CD4-positive, CD25-positive, alpha-beta regulatory T cell (primary cell): ENCODE measurements at regions not wholly inside any gene's neighbourhood (a gene's known extent, or its start where the extent isn't known, plus 50 kb on each side); places are given as distances from the start of the nearest gene placed in this dataset.
A peak's percentile ranks its signal among the peaks of the same experiment; 100 is the strongest.

Source experiments
- ATAC-seq, 2 donors: fragments of 150-1000 bp; cut with Tn5 transposase; one replicate each; pipeline ENCODE4 v1.10.0; 2021; ENCODE audit warnings: low read depth in 2 of 2, moderate number of reproducible peaks in 2 of 2, moderate library complexity in 1 of 2
- DNase-seq, 3 donors: peaks; one replicate each; pipeline versions ENCODE4 v3.0.0 to v3.0.0-alpha.2; 2012 to 2022; ENCODE audit warnings: mixed read lengths in 1 of 3
- H3K27ac ChIP-seq: one replicate; pipeline ENCODE4 v1.7.0; 2013; ENCODE audit warnings: mild to moderate bottlenecking, low read length; ENCODE audit not compliant: insufficient read depth, poor library complexity, severe bottlenecking
- H3K27me3 ChIP-seq: one replicate; pipeline ENCODE4 v1.7.0; 2013; ENCODE audit warnings: low read length; ENCODE audit not compliant: control insufficient read depth, insufficient read depth
- H3K36me3 ChIP-seq: one replicate; pipeline ENCODE4 v1.7.0; 2013; ENCODE audit warnings: mild to moderate bottlenecking, low read length, moderate library complexity; ENCODE audit not compliant: control insufficient read depth, insufficient read depth
- H3K4me1 ChIP-seq: 2 replicates; pipeline ENCODE4 v1.7.0; 2013; ENCODE audit warnings: mild to moderate bottlenecking, low read length; ENCODE audit not compliant: insufficient read depth, control insufficient read depth, poor library complexity, severe bottlenecking
- H3K4me3 ChIP-seq: one replicate; pipeline ENCODE4 v1.7.0; 2013; ENCODE audit warnings: low read depth, mild to moderate bottlenecking, low read length, moderate library complexity
- H3K9me3 ChIP-seq, 2 experiments: 1 replicate in 1 of 2; 2 replicates in 1 of 2; pipeline ENCODE4 v1.7.0; 2013; ENCODE audit warnings: low read length in 2 of 2, mild to moderate bottlenecking in 1 of 2, moderate library complexity in 1 of 2; ENCODE audit not compliant: control insufficient read depth in 2 of 2
- H3K27ac Mint-ChIP-seq, 3 donors: one replicate each; pipeline ENCODE4 v1.8.0; 2020 to 2022; ENCODE audit warnings: mild to moderate bottlenecking in 3 of 3, mixed read lengths in 3 of 3, moderate library complexity in 2 of 3
- H3K27me3 Mint-ChIP-seq: one replicate; pipeline ENCODE4 v1.8.0; 2022; ENCODE audit warnings: mild to moderate bottlenecking, mixed read lengths
- H3K36me3 Mint-ChIP-seq: one replicate; pipeline ENCODE4 v1.8.0; 2020; ENCODE audit warnings: mixed read lengths
- H3K4me1 Mint-ChIP-seq, 4 donors: one replicate each; pipeline ENCODE4 v1.8.0; 2020 to 2022; ENCODE audit warnings: mixed read lengths in 4 of 4, mild to moderate bottlenecking in 1 of 4
- H3K4me3 Mint-ChIP-seq, 4 donors: one replicate each; pipeline ENCODE4 v1.8.0; 2020 to 2022; ENCODE audit warnings: mild to moderate bottlenecking in 4 of 4, mixed read lengths in 4 of 4, moderate library complexity in 3 of 4
- H3K9me3 Mint-ChIP-seq, 7 donors: one replicate each; pipeline ENCODE4 v1.8.0; 2020 to 2022; ENCODE audit warnings: mixed read lengths in 7 of 7, mild to moderate bottlenecking in 3 of 7, moderate library complexity in 2 of 7

- Histone ChIP-seq H3K27ac (no peak overlapping the region), H3K9me3 (no peaks in the 10 kb centered on the region), H3K27me3 (peaks cover 4% of the 10 kb centered on the region), H3K4me3 (no peak overlapping the region), H3K4me1 (no peaks in the 10 kb centered on the region), H3K36me3 (no peaks in the 10 kb centered on the region)
- H3K4me3 Mint-ChIP-seq, result no peak overlapping the region
- H3K27me3 Mint-ChIP-seq, result peaks cover 12% of the 10 kb centered on the region
- ATAC-seq (no peak), DNase-seq (no peak)
- no peak overlapping the region for H3K27ac Mint-ChIP-seq
- H3K9me3 Mint-ChIP-seq, result no peaks in the 10 kb centered on the region
- no peaks in the 10 kb centered on the region for H3K4me1 Mint-ChIP-seq
- no peaks in the 10 kb centered on the region for H3K36me3 Mint-ChIP-seq
Observed at GRCh38 chr7:86928308-86928707, 131.1 kb downstream of the ELAPOR2 start.

- Histone ChIP-seq H3K9me3 (no peaks in the 10 kb centered on the region), H3K36me3 (no peaks in the 10 kb centered on the region), H3K4me3 (no peak overlapping the region), H3K27me3 (peaks cover 4% of the 10 kb centered on the region), H3K4me1 (no peaks in the 10 kb centered on the region), H3K27ac (no peak overlapping the region)
- H3K9me3 Mint-ChIP-seq, result no peaks in the 10 kb centered on the region
- no peak overlapping the region for H3K27ac Mint-ChIP-seq
- peak in 2 of 3 donors; percentile 41 to 52 for DNase-seq
- ATAC-seq, result peak; percentile 59 to 60
- no peaks in the 10 kb centered on the region for H3K36me3 Mint-ChIP-seq
- no peak overlapping the region for H3K4me3 Mint-ChIP-seq
- H3K27me3 Mint-ChIP-seq, result peaks cover 12% of the 10 kb centered on the region
- H3K4me1 Mint-ChIP-seq, result no peaks in the 10 kb centered on the region
Observed at GRCh38 chr7:86926732-86927131, 132.7 kb downstream of the ELAPOR2 start.

DNA sequence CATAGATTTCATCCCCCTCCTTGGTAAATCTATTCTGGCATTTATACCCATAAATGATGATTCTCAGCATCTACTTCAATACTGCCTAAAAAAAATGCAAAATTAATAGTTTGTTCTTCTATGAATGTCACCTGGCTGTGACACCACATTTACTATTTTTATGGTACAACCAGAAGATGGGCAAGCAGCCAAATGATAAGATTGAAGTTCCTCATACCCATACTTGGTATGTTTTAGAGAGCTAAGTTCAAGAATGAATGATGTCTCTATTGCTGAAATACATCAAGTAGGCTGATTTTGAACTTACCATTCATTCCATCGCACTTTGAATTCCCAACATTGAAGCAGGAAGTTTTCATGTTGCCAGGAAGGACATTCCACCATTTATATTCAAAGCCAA lies 134.2 kb downstream of the ELAPOR2 start:
- Histone ChIP-seq H3K27me3 (peaks cover 4% of the 10 kb centered on the region), H3K4me1 (no peaks in the 10 kb centered on the region), H3K4me3 (no peak overlapping the region), H3K36me3 (no peaks in the 10 kb centered on the region), H3K9me3 (no peaks in the 10 kb centered on the region), H3K27ac (no peak overlapping the region)
- no peak overlapping the region for H3K27ac Mint-ChIP-seq
- H3K4me3 Mint-ChIP-seq, result no peak overlapping the region
- peaks cover 19% of the 10 kb centered on the region for H3K27me3 Mint-ChIP-seq
- no peak for DNase-seq
- H3K36me3 Mint-ChIP-seq, result no peaks in the 10 kb centered on the region
- no peaks in the 10 kb centered on the region for H3K4me1 Mint-ChIP-seq
- H3K9me3 Mint-ChIP-seq, result no peaks in the 10 kb centered on the region
- no peak for ATAC-seq

GRCh38 chr7:86923527-86923926 lies 135.9 kb downstream of the ELAPOR2 start:
- Histone ChIP-seq H3K36me3 (no peaks in the 10 kb centered on the region), H3K4me3 (no peak overlapping the region), H3K4me1 (no peaks in the 10 kb centered on the region), H3K27me3 (peaks cover 4% of the 10 kb centered on the region), H3K27ac (no peak overlapping the region), H3K9me3 (no peaks in the 10 kb centered on the region)
- H3K27ac Mint-ChIP-seq, result no peak overlapping the region
- H3K4me3 Mint-ChIP-seq, result no peak overlapping the region
- H3K27me3 Mint-ChIP-seq, result peaks cover 19% of the 10 kb centered on the region
- DNase-seq (no peak), ATAC-seq (no peak)
- no peaks in the 10 kb centered on the region for H3K4me1 Mint-ChIP-seq
- no peaks in the 10 kb centered on the region for H3K9me3 Mint-ChIP-seq
- H3K36me3 Mint-ChIP-seq, result no peaks in the 10 kb centered on the region

GRCh38 chr7:86920154-86920553 lies 139.3 kb downstream of the ELAPOR2 start:
- Histone ChIP-seq H3K4me1 (no peaks in the 10 kb centered on the region), H3K9me3 (no peaks in the 10 kb centered on the region), H3K4me3 (no peak overlapping the region), H3K27ac (no peak overlapping the region), H3K36me3 (no peaks in the 10 kb centered on the region), H3K27me3 (peaks cover 2% of the 10 kb centered on the region)
- no peaks in the 10 kb centered on the region for H3K36me3 Mint-ChIP-seq
- no peak overlapping the region for H3K4me3 Mint-ChIP-seq
- no peak overlapping the region for H3K27ac Mint-ChIP-seq
- no peak for ATAC-seq
- no peak for DNase-seq
- no peaks in the 10 kb centered on the region for H3K4me1 Mint-ChIP-seq
- H3K27me3 Mint-ChIP-seq, result peaks cover 7% of the 10 kb centered on the region
- no peaks in the 10 kb centered on the region for H3K9me3 Mint-ChIP-seq

GRCh38 chr7:86918245-86918644 lies 141.2 kb downstream of the ELAPOR2 start:
- Histone ChIP-seq H3K36me3 (no peaks in the 10 kb centered on the region), H3K9me3 (no peaks in the 10 kb centered on the region), H3K27me3 (peaks cover 2% of the 10 kb centered on the region), H3K4me1 (no peaks in the 10 kb centered on the region), H3K4me3 (no peak overlapping the region), H3K27ac (no peak overlapping the region)
- no peaks in the 10 kb centered on the region for H3K36me3 Mint-ChIP-seq
- H3K27ac Mint-ChIP-seq, result no peak overlapping the region
- DNase-seq (no peak), ATAC-seq (no peak)
- H3K27me3 Mint-ChIP-seq, result peaks cover 7% of the 10 kb centered on the region
- no peak overlapping the region for H3K4me3 Mint-ChIP-seq
- H3K9me3 Mint-ChIP-seq, result no peaks in the 10 kb centered on the region
- no peaks in the 10 kb centered on the region for H3K4me1 Mint-ChIP-seq

DNA sequence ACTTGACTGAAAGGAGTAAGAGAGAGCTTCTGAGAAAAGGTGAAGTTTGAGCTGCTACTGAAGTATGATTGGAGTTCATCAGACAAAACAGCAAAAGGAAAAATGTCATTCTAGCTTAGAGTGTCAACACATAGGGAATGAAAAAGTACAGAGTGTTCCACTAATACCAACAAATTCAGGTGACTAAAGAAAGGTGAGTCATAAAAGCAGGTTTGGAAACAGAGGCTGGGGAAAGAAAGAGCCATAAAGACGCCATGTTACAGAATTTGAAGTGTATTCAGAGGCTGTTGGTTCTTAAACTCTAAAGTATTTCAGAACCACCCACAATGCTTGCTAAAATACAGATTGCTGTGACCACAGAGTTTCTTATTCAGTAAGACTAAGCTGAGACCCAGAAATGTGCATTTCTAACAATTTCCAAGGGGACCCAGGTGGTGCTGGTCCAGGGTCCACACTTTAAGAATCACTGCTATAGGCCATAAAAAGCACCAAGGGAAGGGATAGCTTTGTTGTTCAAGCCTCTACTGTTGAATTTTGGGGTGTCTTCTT lies 143.1 kb downstream of the ELAPOR2 start:
- H3K27me3 Mint-ChIP-seq, result peaks cover 7% of the 10 kb centered on the region
- no peaks in the 10 kb centered on the region for H3K36me3 Mint-ChIP-seq
- no peak for DNase-seq
- ATAC-seq, result no peak
- Histone ChIP-seq H3K4me1 (no peaks in the 10 kb centered on the region), H3K4me3 (no peak overlapping the region), H3K27ac (no peak overlapping the region), H3K36me3 (no peaks in the 10 kb centered on the region), H3K9me3 (no peaks in the 10 kb centered on the region), H3K27me3 (peaks cover 6% of the 10 kb centered on the region)
- H3K4me1 Mint-ChIP-seq, result no peaks in the 10 kb centered on the region
- no peak overlapping the region for H3K27ac Mint-ChIP-seq
- H3K4me3 Mint-ChIP-seq, result no peak overlapping the region
- peaks cover 0 to 2% (median 0%) of the 10 kb centered on the region in 7 donors for H3K9me3 Mint-ChIP-seq

DNA sequence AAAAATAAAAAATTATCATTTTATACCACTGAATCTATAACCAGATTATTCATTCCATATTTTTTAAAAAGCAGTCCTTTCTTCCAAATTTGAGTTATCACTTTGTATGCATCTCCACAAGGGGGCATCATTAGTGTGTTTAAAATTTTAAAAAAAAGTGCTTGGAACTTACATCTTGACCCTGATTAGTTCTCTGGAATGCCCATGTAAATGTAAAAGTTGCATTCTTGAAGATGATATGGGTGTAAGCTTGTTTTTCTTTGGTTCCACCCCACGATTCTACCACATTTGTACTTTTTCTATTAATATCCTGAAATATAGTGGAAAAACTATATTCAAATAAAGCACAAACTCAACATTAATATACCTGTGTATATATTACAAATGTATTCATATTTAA lies 144.9 kb downstream of the ELAPOR2 start:
- Mint-ChIP-seq H3K4me3 (no peak overlapping the region), H3K27ac (no peak overlapping the region), H3K4me1 (no peaks in the 10 kb centered on the region), H3K27me3 (no peaks in the 10 kb centered on the region), H3K36me3 (no peaks in the 10 kb centered on the region), H3K9me3 (peaks cover 0 to 2% (median 0%) of the 10 kb centered on the region in 7 donors)
- Histone ChIP-seq H3K4me3 (no peak overlapping the region), H3K4me1 (no peaks in the 10 kb centered on the region), H3K27ac (no peak overlapping the region), H3K36me3 (no peaks in the 10 kb centered on the region), H3K9me3 (no peaks in the 10 kb centered on the region), H3K27me3 (peaks cover 6% of the 10 kb centered on the region)
- ATAC-seq (no peak), DNase-seq (peak in 1 of 3 donors; percentile 6)
